Nephron (organoid): ENCODE measurements at regions not wholly inside any gene's neighbourhood (a gene's known extent, or its start where the extent isn't known, plus 50 kb on each side); places are given as distances from the start of the nearest gene placed in this dataset.

Experiments
- H3K27ac Mint-ChIP-seq, 3 experiments: 2 replicates each; pipeline ENCODE4 v1.8.0; 2020; ENCODE audit warnings: mixed read lengths in 3 of 3, mild to moderate bottlenecking in 2 of 3, moderate library complexity in 1 of 3
- H3K27me3 Mint-ChIP-seq: 2 replicates; pipeline ENCODE4 v1.8.0; 2021; ENCODE audit warnings: low read depth, mild to moderate bottlenecking, moderate library complexity, mixed read lengths
- H3K36me3 Mint-ChIP-seq: 2 replicates; pipeline ENCODE4 v1.8.0; 2020; ENCODE audit warnings: low read depth, mixed read lengths
- H3K4me1 Mint-ChIP-seq: 2 replicates; pipeline ENCODE4 v1.8.0; 2020; ENCODE audit warnings: mixed read lengths
- H3K4me3 Mint-ChIP-seq, 3 experiments: 2 replicates each; pipeline ENCODE4 v1.8.0; 2020; ENCODE audit warnings: mild to moderate bottlenecking in 3 of 3, mixed read lengths in 3 of 3, moderate library complexity in 2 of 3
- H3K9me3 Mint-ChIP-seq: 2 replicates; pipeline ENCODE4 v1.8.0; 2020; ENCODE audit warnings: mixed read lengths
- CTCF ChIP-seq, 3 experiments: fragments of 200-600 bp; sonication (generic); IDR thresholded peaks; one replicate each; pipeline ENCODE4 v1.5.0; 2021; ENCODE audit warnings: antibody characterized with exemption in 3 of 3; ENCODE audit not compliant: unreplicated experiment in 3 of 3

GRCh38 chr20:48324744-48325143, 503.1 kb downstream of the PREX1 start:
- TF ChIP-seq CTCF (IDR thresholded peaks at IDR 0.05; ENCODE audit: unreplicated experiment in 3 of 3), result no peak
- H3K9me3 Mint-ChIP-seq, result no peaks in the 10 kb centered on the region
- H3K36me3 Mint-ChIP-seq, result no peaks in the 10 kb centered on the region
- peaks cover 23% of the 10 kb centered on the region for H3K27me3 Mint-ChIP-seq
- H3K27ac Mint-ChIP-seq, result no peak overlapping the region
- peaks cover 30% of the 10 kb centered on the region for H3K4me1 Mint-ChIP-seq
- H3K4me3 Mint-ChIP-seq, result no peak overlapping the region

- Mint-ChIP-seq H3K4me1 (peaks cover 13% of the 10 kb centered on the region), H3K27me3 (peaks cover 16% of the 10 kb centered on the region), H3K9me3 (no peaks in the 10 kb centered on the region), H3K36me3 (no peaks in the 10 kb centered on the region), H3K27ac (no peak overlapping the region), H3K4me3 (no peak overlapping the region)
- TF ChIP-seq CTCF (IDR thresholded peaks at IDR 0.05; ENCODE audit: unreplicated experiment in 3 of 3), result no peak
Measured at GRCh38 chr20:48321271-48321670, 506.5 kb downstream of the PREX1 start.

GRCh38 chr20:48319943-48320584, 507.7 kb downstream of the PREX1 start:
- H3K36me3 Mint-ChIP-seq, result no peaks in the 10 kb centered on the region
- TF ChIP-seq CTCF (IDR thresholded peaks at IDR 0.05; ENCODE audit: unreplicated experiment in 3 of 3), result no peak
- H3K9me3 Mint-ChIP-seq, result no peaks in the 10 kb centered on the region
- peaks cover 13% of the 10 kb centered on the region for H3K4me1 Mint-ChIP-seq
- no peak overlapping the region for H3K4me3 Mint-ChIP-seq
- peaks cover 7% of the 10 kb centered on the region for H3K27me3 Mint-ChIP-seq
- H3K27ac Mint-ChIP-seq, result no peak overlapping the region

- peaks cover 12% of the 10 kb centered on the region for H3K4me1 Mint-ChIP-seq
- peaks cover 9% of the 10 kb centered on the region for H3K27me3 Mint-ChIP-seq
- H3K4me3 Mint-ChIP-seq, result no peak overlapping the region
- no peak for TF ChIP-seq CTCF (IDR thresholded peaks at IDR 0.05; ENCODE audit: unreplicated experiment in 3 of 3)
- no peaks in the 10 kb centered on the region for H3K36me3 Mint-ChIP-seq
- no peaks in the 10 kb centered on the region for H3K9me3 Mint-ChIP-seq
- H3K27ac Mint-ChIP-seq, result no peak overlapping the region
Measured at GRCh38 chr20:48317578-48317977, 510.2 kb downstream of the PREX1 start.

- no peak overlapping the region for H3K4me3 Mint-ChIP-seq
- H3K27ac Mint-ChIP-seq, result no peak overlapping the region
- H3K4me1 Mint-ChIP-seq, result peaks cover 17% of the 10 kb centered on the region
- H3K27me3 Mint-ChIP-seq, result peaks cover 9% of the 10 kb centered on the region
- no peaks in the 10 kb centered on the region for H3K9me3 Mint-ChIP-seq
- no peaks in the 10 kb centered on the region for H3K36me3 Mint-ChIP-seq
- no peak for TF ChIP-seq CTCF (IDR thresholded peaks at IDR 0.05; ENCODE audit: unreplicated experiment in 3 of 3)
Measured at GRCh38 chr20:48314925-48315592, 512.7 kb downstream of the PREX1 start.

- no peak for TF ChIP-seq CTCF (IDR thresholded peaks at IDR 0.05; ENCODE audit: unreplicated experiment in 3 of 3)
- peaks cover 3% of the 10 kb centered on the region for H3K36me3 Mint-ChIP-seq
- H3K4me1 Mint-ChIP-seq, result peaks cover 31% of the 10 kb centered on the region
- no peak overlapping the region for H3K4me3 Mint-ChIP-seq
- peaks cover 8% of the 10 kb centered on the region for H3K27me3 Mint-ChIP-seq
- no peaks in the 10 kb centered on the region for H3K9me3 Mint-ChIP-seq
- no peak overlapping the region for H3K27ac Mint-ChIP-seq
Measured at GRCh38 chr20:48313324-48313723, 514.5 kb downstream of the PREX1 start.
